ENCODE measurements at regions not wholly inside any gene's neighbourhood (a gene's known extent, or its start where the extent isn't known, plus 50 kb on each side); places are given as distances from the start of the nearest gene placed in this dataset.

DNA sequence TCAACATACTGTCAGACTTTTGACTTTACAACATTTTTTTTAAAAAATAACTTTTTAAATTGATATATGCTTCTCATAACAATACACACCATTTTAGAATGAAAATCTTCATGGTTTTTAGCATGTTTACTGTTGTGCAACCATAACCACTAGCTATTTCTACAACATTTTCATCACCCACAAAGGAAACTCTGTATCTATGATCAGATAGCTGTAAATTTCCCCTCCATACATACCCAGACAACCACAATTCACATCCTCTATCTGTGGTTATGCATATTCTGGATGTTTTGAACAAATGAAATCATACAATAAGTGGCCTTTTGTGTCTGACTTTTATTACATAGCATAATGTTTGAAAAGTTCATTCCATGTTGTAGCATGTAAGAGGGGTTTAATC lies 1666.0 kb downstream of the EFNB2 start:
- Histone ChIP-seq H2BK12ac (ENCODE audit: low read depth, low read length) (no peak overlapping the region), H4K8ac (ENCODE audit: extremely low read depth, insufficient read depth, low read length) (no peak overlapping the region), H3K27ac (ENCODE audit: low read depth, low read length) (no peak overlapping the region), H3K4me1 (replicated peaks in 1 of 4; ENCODE audit: control insufficient read depth in 3 of 4, insufficient read depth in 4 of 4, low read length in 3 of 4) (0 out of 7 replicates have a peak, but pooled peaks cover 0 to 2% (median 0%) of the 10 kb centered on the region in 4 experiments), H2AFZ (ENCODE audit: low read length) (no peak overlapping the region), H2BK15ac (ENCODE audit: low read length) (no peak overlapping the region), H2BK5ac (ENCODE audit: low read depth, low read length) (no peak overlapping the region), H3K56ac (replicated peaks; ENCODE audit: insufficient read length, low read depth, low read length) (no peak overlapping the region), H3K4me2 (ENCODE audit: insufficient read depth in 1 of 2, low read depth in 2 of 2, low read length in 2 of 2) (no peak overlapping the region), H4K20me1 (replicated peaks in 1 of 2; ENCODE audit: control insufficient read depth in 1 of 2, insufficient read depth in 2 of 2, low read length in 2 of 2) (no peaks in the 10 kb centered on the region), H4K5ac (ENCODE audit: insufficient read length, low read depth, low read length) (no peak overlapping the region), H3K18ac (ENCODE audit: extremely low read depth, low read length) (no peak overlapping the region), H3K36me3 (ENCODE audit: control insufficient read depth in 2 of 4, insufficient read depth in 4 of 4, low read length in 3 of 4) (no peaks in the 10 kb centered on the region), H3K14ac (ENCODE audit: insufficient read length) (no peak overlapping the region), H3K9ac (replicated peaks in 1 of 4; ENCODE audit: extremely low read depth in 1 of 4, low read depth in 3 of 4, low read length in 3 of 4) (no peak overlapping the region), H3K79me1 (ENCODE audit: low read depth, low read length) (no peaks in the 10 kb centered on the region), H3K4ac (replicated peaks; ENCODE audit: insufficient read length, low read depth, low read length) (no peak overlapping the region), H2AK5ac (ENCODE audit: low read depth, low read length) (no peak overlapping the region), H2BK20ac (ENCODE audit: low read length) (no peak overlapping the region), H4K91ac (replicated peaks; ENCODE audit: insufficient read length, low read length) (no peak overlapping the region), H3K9me3 (ENCODE audit: insufficient read depth in 2 of 2, low read depth in 1 of 2, low read length in 1 of 2) (no peaks in the 10 kb centered on the region), H3K27me3 (replicated peaks in 1 of 4; ENCODE audit: control insufficient read depth in 3 of 4, extremely low read depth in 1 of 4, insufficient read depth in 3 of 4, low read length in 3 of 4) (peaks cover 0 to 1% (median 0%) of the 10 kb centered on the region in 4 experiments; a peak in 1 of 7 replicates), H2BK120ac (replicated peaks; ENCODE audit: low read depth, low read length) (no peak overlapping the region), H3K79me2 (ENCODE audit: control insufficient read depth in 1 of 2, insufficient read depth in 2 of 2, low read length in 2 of 2) (no peaks in the 10 kb centered on the region), H3K23ac (ENCODE audit: insufficient read length) (no peak overlapping the region), H3K23me2 (ENCODE audit: low read depth, low read length) (no peaks in the 10 kb centered on the region), H3K4me3 (ENCODE audit: extremely low read depth in 1 of 4, insufficient read depth in 2 of 4, low read depth in 3 of 4, low read length in 4 of 4) (no peak overlapping the region)
- TF ChIP-seq SIX5 (IDR thresholded peaks at IDR 0.05; ENCODE audit: low read depth, low read length) (no peak), POLR2AphosphoS5 (IDR thresholded peaks at IDR 0.05; ENCODE audit: low read depth, low read length) (no peak)
- FAIRE-seq (no peak), DNase-seq (ENCODE audit: low read depth in 1 of 2, low spot score in 2 of 2) (no peak)
- POLR2A ChIA-PET (ENCODE audit: partially characterized antibody) = no interaction called here
- CTCF ChIA-PET (ENCODE audit: partially characterized antibody) = no interaction called here
